ENCODE measurements at regions not wholly inside any gene's neighbourhood (a gene's known extent, or its start where the extent isn't known, plus 50 kb on each side); places are given as distances from the start of the nearest gene placed in this dataset.

DNA sequence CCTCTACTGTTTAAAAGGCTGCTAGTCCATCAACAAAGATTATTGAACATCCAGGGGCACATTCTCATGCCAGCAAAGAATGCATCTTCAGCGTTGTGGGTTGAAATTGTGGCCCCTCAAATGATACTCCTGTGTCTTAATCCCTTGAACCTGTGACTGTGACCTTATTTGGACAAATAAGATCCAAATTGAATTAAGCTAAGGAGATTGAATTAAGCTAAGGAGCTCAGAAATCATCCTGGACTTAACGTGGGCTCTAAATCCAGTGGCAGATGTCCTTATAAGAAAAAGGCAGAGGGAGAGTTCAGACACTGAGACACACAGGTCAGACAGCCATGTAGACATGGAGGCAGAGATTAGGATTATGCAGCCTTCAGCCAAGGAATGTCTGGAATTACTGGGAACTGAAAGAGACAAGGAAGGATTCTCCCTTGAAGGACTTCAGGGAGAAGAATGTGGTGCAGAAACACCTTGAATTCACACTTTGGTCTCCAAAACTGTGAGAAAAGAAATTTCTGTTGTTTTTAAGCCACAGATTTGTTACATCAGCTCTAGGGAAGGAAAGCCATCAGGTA lies 57.3 kb upstream of the SLC24A5 start:
- Histone ChIP-seq H3K9ac (ENCODE audit: low read depth in 2 of 2, low read length in 2 of 2) (no peak overlapping the region), H3K9me3 (no peaks in the 10 kb centered on the region), H3K4me1 (no peaks in the 10 kb centered on the region), H3K27me3 (no peaks in the 10 kb centered on the region), H3K27ac (no peak overlapping the region), H3K4me3 (no peak overlapping the region), H3K36me3 (no peaks in the 10 kb centered on the region)
- intact Hi-C loops (cut with DNase I): no loop called here
- TF ChIP-seq, protein P1, sequence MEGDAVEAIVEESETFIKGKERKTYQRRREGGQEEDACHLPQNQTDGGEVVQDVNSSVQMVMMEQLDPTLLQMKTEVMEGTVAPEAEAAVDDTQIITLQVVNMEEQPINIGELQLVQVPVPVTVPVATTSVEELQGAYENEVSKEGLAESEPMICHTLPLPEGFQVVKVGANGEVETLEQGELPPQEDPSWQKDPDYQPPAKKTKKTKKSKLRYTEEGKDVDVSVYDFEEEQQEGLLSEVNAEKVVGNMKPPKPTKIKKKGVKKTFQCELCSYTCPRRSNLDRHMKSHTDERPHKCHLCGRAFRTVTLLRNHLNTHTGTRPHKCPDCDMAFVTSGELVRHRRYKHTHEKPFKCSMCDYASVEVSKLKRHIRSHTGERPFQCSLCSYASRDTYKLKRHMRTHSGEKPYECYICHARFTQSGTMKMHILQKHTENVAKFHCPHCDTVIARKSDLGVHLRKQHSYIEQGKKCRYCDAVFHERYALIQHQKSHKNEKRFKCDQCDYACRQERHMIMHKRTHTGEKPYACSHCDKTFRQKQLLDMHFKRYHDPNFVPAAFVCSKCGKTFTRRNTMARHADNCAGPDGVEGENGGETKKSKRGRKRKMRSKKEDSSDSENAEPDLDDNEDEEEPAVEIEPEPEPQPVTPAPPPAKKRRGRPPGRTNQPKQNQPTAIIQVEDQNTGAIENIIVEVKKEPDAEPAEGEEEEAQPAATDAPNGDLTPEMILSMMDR (IDR thresholded peaks at IDR 0.05): no peak
- no peak for DNase-seq

DNA sequence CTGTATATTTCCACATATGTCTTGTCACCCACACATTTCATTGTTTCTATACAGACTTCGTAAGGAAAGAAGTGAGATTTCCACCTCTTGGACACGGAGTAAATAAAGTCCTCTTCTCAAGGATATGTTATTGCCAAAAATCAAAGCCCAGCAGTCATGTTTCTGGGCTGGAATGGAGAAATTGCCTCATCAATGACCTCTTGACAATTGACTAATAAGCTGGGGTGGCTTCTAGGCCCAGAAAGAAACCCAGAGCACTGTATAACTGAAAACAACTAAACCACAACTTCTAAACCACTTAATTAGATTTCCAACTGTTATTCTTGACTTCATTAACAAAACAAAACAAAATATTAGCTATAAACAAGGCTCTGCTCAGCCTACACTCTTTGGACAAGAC lies 56.4 kb upstream of the SLC24A5 start:
- H3K9me3 ChIP-seq: no peaks in the 10 kb centered on the region
- H3K36me3 ChIP-seq: no peaks in the 10 kb centered on the region
- no peak overlapping the region for H3K9ac ChIP-seq (ENCODE audit: low read depth in 2 of 2, low read length in 2 of 2)
- DNase-seq: no peak
- TF ChIP-seq, protein P1 (IDR thresholded peaks at IDR 0.05): no peak
- intact Hi-C loops (cut with DNase I): no loop called here
- H3K27ac ChIP-seq: no peak overlapping the region
- H3K4me3 ChIP-seq: no peak overlapping the region
- no peaks in the 10 kb centered on the region for H3K4me1 ChIP-seq
- no peaks in the 10 kb centered on the region for H3K27me3 ChIP-seq

DNA sequence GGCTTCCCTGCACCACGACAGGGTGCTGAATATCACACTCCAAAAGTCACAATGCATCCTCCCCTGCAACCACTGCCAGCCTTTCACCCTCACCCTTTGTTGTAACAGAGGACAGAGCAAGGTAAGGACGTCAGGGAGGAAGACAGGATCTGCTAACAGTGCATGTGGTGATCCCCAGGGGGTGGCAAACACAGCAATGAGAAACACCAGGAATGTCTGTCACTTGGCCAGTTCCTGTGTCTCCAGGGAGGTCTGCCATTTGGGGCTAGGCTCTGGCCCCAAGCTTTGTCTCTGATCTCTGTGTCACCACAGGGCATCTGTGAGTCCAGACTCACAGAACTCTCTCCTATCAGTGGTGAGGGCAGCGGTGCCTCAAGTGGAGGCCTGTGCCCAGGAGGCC lies 54.3 kb upstream of the SLC24A5 start:
- intact Hi-C loops (cut with DNase I): no loop called here
- H3K36me3 ChIP-seq: no peaks in the 10 kb centered on the region
- H3K27me3 ChIP-seq: no peaks in the 10 kb centered on the region
- no peak for DNase-seq
- H3K27ac ChIP-seq: no peak overlapping the region
- H3K9ac ChIP-seq (ENCODE audit: low read depth in 2 of 2, low read length in 2 of 2): no peak overlapping the region
- no peak overlapping the region for H3K4me3 ChIP-seq
- H3K4me1 ChIP-seq: no peaks in the 10 kb centered on the region
- no peaks in the 10 kb centered on the region for H3K9me3 ChIP-seq
- TF ChIP-seq, protein P1 (IDR thresholded peaks at IDR 0.05): no peak
